HG03103 (cell line): ENCODE measurements at regions not wholly inside any gene's neighbourhood (a gene's known extent, or its start where the extent isn't known, plus 50 kb on each side); places are given as distances from the start of the nearest gene placed in this dataset.
"Not testable (repeated sequence)": the region's sequence is repeated elsewhere in the genome, so short reads cannot be mapped to it uniquely, and the experiment has no call there.

Source experiments
- ATAC-seq: cut with Tn5 transposase; IDR thresholded peaks from one replicate; pipeline ENCODE4 v1.9.1; 2021; ENCODE audit warnings: low read depth; ENCODE audit not compliant: unreplicated experiment

DNA sequence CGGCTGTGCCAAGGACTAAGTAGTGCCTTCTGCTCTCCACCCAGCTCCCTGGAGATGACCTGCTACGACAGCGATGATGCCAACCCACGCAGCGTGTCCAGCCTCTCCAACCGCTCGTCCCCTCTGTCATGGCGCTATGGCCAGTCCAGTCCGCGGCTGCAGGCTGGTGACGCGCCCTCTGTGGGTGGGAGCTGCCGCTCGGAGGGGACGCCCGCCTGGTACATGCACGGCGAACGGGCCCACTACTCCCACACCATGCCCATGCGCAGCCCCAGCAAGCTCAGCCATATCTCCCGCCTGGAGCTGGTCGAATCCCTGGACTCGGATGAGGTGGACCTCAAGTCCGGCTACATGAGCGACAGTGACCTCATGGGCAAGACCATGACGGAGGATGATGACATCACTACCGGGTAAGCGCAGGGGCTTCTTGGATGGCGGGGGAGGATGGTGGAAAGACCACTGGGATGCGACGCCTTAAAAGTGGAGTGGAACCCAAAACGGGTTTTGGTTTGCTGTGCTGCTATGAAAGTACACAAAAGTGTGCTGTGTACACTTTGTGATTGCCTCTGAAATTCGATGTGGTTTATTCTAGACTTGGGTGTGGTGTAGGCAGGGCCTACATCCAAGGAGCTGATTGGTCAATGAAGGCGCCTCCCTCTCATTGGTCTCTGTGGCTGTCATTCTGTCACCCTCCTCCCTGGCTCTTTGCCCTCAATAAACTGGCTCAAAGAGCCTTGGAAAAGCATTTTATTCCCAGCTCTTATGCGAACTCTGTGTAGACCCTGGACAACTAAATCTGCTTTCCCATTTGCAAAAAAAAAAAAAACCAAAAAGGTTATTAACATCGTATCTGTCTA is 110.4 kb upstream of the IPO9 start:
- ATAC-seq = no peak

DNA sequence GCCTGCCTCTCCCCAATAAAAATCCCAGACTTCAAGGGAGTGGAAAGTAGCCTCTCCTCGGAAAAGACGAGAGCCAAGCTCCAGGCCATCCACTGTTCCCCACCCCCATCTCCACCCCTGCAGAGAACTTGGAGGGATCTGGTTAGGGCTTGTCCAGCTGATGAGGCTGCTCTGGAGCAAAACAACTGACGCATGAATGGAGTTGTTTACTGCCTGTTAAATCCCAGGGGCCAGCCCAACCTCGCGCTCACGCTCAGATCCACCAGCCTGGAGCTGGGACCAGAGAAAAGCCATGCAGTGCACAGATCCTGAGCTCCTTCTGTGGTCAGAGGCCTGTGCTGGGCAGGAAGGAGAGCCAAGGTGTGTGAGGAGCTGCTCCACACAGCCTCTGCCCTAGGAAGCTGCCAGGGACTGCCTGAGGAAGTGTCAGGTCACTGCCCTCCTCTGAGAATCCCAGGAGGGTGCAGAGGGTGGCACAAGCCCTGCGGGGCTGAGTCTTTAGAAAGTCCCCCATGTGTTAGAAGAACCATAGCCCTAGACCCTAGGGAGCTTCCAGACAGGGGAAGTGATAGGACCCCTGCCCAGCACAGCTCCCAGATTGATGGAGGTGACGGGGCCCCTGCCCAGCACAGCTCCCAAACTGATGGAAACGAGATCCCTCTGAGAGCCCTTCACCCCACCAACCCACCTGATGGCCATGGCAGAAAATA is 109.0 kb upstream of the IPO9 start:
- no peak for ATAC-seq

DNA sequence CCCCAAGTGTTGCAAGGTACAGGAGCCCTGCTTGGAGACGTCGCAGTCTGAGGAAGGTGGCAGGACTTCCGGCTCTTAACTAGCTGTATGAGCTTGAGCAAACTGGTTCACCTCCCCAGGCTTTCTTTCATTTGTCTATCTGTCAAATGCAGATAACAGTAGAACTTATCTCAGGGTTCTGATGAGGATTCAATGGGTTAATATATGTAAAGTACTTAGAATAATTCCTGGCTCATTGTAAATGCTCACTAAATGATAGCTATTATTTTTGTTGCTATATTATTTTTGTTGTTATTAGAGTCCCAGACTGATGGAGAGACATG is 108.5 kb upstream of the IPO9 start:
- no peak for ATAC-seq

- ATAC-seq = no peak
These were observed 107.6 kb upstream of the IPO9 start for GRCh38 chr1:201721082-201722049.

- no peak for ATAC-seq
These were observed 104.8 kb upstream of the IPO9 start for GRCh38 chr1:201724039-201724765.

GRCh38 chr1:201724766-201725118 is 104.2 kb upstream of the IPO9 start:
- no peak for ATAC-seq

DNA sequence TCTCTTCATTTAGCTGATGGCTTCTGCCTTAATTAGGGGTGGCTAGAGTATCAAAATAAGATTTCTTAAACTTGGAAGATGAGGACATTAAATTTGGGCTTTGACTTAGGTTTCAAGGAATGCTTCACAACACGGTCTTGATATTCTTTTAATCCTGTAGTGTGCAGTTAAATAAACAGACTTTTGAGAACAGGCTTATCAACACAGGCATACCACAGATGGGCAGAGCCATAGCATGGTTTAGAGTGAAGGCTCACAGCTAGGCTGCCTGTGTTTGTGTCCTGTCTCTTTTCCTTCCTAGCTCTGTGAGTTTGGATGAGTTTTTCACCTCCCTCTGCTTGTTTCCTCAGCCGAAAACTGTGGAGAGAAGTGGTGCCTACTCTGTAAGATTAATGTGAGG is 102.3 kb upstream of the IPO9 start:
- ATAC-seq = no peak

- ATAC-seq = no peak
These were observed 100.2 kb upstream of the IPO9 start for GRCh38 chr1:201728731-201729130.

- no peak for ATAC-seq
These were observed 98.9 kb upstream of the IPO9 start for GRCh38 chr1:201729973-201730608.

DNA sequence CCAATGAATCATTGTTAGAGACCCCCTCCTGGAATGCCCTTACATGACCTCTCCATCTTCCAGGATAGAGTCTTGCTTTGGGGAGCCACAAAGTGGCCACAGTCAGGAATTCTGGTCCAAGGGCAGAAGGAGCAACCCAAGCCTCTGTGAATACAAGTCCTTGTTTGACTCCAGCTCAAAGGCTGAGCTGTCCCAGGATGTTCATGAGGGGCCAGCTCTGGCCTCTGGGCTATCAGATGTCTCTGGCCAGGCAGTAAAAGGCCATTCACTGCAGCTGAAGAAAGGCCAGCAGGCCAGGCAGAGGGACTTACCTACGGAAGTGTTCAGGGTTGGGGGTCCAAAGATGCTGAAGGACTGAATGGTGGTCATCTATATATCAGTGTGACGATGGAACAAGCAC is 98.3 kb upstream of the IPO9 start:
- no peak for ATAC-seq

DNA sequence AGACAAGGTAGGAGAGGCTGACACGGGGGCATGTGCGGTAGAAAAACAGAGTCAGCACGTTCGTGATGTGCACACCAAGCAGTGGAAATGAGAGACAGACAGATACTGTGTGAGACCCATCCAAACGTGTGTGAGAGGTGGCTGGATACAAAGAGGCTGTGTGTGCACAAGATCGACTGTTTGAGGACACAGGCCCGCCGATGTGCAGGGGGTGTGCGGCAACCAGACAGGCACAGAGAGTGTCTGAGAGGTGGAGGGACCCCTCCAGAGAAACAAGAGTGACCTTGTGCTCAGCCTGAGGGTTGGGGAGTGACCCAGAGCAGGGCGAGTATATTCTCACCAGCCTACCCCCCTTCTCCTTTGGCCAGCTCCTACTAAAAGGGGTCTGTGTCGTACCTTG is 97.8 kb upstream of the IPO9 start:
- ATAC-seq = no peak

DNA sequence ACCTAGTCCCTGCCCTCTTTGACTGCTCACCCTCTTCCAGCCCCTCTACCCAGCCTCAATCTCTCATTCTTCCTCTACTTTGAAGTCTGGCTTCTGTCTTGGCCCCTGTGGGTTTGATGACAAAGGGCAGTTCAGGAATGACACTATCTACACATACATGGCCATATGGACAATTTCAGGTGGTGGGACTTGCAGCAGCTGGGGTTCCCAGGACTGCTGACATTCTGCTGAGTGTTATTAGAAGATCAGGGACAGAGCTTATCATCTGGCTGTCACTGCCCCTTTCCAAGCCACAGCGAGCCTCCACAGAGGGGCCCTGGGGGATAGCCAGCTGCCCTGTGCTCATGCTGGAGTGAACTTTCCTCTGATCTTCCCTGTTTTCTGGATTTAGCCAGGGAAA is 97.4 kb upstream of the IPO9 start:
- no peak for ATAC-seq

GRCh38 chr1:201732351-201732750 is 96.6 kb upstream of the IPO9 start:
- ATAC-seq = no peak

GRCh38 chr1:201734221-201734620 is 94.7 kb upstream of the IPO9 start:
- ATAC-seq = not testable (repeated sequence)

- ATAC-seq = no peak
These were observed 94.2 kb upstream of the IPO9 start for GRCh38 chr1:201734786-201735185.

DNA sequence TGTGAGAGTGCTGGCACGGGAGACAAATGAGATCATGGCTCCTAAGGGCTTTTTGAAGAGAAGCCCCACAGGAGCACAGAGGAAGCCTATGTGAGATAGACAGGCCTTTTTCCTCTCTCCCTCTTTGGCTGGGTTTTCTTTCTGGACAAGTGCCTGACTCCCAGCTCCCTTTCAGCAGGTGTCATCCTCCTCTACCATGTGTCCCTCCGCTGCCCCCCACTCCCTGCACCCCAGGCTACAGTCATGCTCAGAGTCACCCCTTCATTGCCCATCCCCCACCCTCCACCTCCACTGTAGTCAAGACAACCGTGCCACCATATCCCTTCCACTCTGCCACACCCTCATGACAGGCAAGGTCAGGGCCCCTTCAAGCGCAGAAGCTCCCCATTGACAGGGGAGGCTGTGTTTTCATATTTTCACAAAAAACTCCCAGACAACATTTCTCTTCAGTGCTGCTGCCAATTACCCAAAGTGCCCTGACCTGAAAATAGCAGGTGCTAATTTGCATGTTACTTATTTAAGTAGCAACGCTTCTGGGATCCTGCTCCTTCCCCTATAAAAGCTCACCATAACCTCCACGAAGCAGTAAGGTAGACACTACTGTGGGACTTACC is 92.1 kb upstream of the IPO9 start:
- ATAC-seq = no peak

DNA sequence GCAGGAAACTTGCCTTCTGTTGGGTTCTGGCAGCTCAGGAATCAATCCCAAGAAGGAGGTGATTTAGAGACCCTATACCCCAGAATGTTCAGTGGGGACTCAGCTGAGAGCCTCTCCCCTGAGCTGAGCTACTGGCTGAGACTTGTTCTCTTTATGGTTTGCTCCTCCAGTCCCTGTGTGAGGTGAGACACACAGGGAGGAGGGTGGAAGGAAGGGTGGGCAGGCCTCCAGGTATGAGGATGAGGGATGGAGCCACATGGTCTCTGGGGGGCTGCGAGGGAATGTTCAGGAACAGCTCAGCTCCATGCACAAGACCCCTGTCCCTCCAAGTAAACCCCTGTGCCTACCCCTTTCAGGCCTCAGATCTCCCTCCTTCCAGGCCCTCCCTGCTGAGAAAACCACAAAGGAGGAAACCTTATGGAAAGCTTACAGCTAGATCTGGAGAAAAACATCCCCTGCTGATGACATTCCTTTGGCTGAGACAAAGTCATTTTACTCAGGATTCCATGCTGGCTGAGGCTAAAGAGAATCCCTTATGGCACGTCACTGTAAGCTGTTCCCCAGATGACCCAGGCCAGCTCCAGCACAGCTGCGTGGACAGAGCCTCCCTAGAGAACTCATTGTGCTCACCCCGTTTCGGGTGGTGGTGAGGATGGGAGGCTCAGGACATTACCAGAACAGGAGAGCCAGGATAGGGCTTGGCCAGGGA is 91.5 kb upstream of the IPO9 start:
- ATAC-seq = no peak

DNA sequence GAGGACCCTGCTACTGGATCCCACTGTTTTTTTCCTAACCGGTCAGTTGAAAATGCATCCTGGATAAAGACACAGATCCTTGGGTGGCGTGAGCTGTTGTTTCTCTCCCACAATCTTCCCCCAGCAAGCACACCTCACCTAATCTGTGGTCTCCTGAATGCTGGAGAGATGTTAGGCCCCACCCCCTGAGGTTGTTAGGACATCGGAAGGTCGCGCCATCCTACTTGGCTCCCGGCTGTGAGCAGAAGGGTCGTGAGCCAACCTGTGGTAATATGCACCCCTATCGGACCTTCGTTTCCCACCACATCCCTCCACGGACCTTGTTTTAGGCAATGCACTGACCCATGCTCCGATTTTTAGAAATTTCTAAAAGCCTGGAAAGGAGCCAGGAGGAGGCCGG is 89.9 kb upstream of the IPO9 start:
- ATAC-seq = no peak

- no peak for ATAC-seq
These were observed 89.4 kb upstream of the IPO9 start for GRCh38 chr1:201739492-201740085.
